Right lobe of liver (tissue), 6 donors: ENCODE measurements at regions not wholly inside any gene's neighbourhood (a gene's known extent, or its start where the extent isn't known, plus 50 kb on each side); places are given as distances from the start of the nearest gene placed in this dataset.

Experiments used
- ATAC-seq, 4 donors: fragments of 200-7000 bp; cut with Tn5 transposase; one replicate each; pipeline ENCODE4 v1.9.1; 2020; ENCODE audit warnings: mild to moderate bottlenecking in 4 of 4, moderate library complexity in 4 of 4
- DNase-seq, 3 donors: peaks; one replicate each; pipeline ENCODE4 v3.0.0-alpha.2; 2020
- H3K27ac ChIP-seq, 3 donors: fragments of 200-600 bp; one replicate each; pipeline ENCODE4 v1.8.0; 2022
- H3K27me3 ChIP-seq, 2 donors: fragments of 200-600 bp; one replicate each; pipeline ENCODE4 v1.8.0; 2022
- H3K36me3 ChIP-seq, 4 donors: fragments of 200-600 bp; sonication (generic) in 1 of 4; one replicate each; pipeline versions ENCODE4 v1.5.1 to v1.8.0; 2017 to 2022; ENCODE audit warnings: control low read depth in 1 of 4
- H3K4me1 ChIP-seq, 4 donors: fragments of 200-600 bp; sonication (generic) in 1 of 4; one replicate each; pipeline versions ENCODE4 v1.5.1 to v1.8.0; 2017 to 2022; ENCODE audit warnings: control low read depth in 1 of 4
- H3K4me3 ChIP-seq, 3 donors: fragments of 200-600 bp; one replicate each; pipeline ENCODE4 v1.8.0; 2022
- H3K9me3 ChIP-seq, 4 donors: fragments of 200-600 bp; sonication (generic) in 1 of 4; one replicate each; pipeline versions ENCODE4 v1.5.1 to v1.8.0; 2017 to 2022; ENCODE audit warnings: control low read depth in 1 of 4
- CTCF ChIP-seq, 4 donors: fragments of 200-600 bp in 3 of 4; fragments of 450-650 bp in 1 of 4; IDR thresholded peaks; one replicate each; pipeline versions ENCODE4 v1.5.1 to v1.8.0; 2016 to 2022; ENCODE audit warnings: antibody characterized with exemption in 4 of 4, mild to moderate bottlenecking in 2 of 4
- POLR2A ChIP-seq: fragments of 450-650 bp; IDR thresholded peaks from one replicate; pipeline ENCODE4 v1.6.1; 2017; ENCODE audit warnings: antibody characterized with exemption, mild to moderate bottlenecking
- WGBS: methylation state at CpG from one replicate; pipeline ENCODE4 v1.1.6; 2018; ENCODE audit warnings: low coverage, low lambda C conversion rate; ENCODE audit not compliant: insufficient coverage; ENCODE audit errors: missing lambda C conversion rate; 5-methylcytosine and 5-hydroxymethylcytosine counted together
- intact Hi-C, 2 donors: fragments of 100-400 bp; cut with DNase I; formaldehyde crosslinking; loops; one replicate each; pipeline versions ENCODE4 v1.11.2 to v1.14.1; 2022
- donor health status: DM: no; HTN: yes; CAD: no.
- donor health status: DM: no; HTN: no; CAD: no.
- donor health status: DM: no; HTN: no; CAD: no.
- donor health status: DM: no; HTN: yes; CAD: no.
- donor health status: DM: no; HTN: yes; CAD: no.

DNA sequence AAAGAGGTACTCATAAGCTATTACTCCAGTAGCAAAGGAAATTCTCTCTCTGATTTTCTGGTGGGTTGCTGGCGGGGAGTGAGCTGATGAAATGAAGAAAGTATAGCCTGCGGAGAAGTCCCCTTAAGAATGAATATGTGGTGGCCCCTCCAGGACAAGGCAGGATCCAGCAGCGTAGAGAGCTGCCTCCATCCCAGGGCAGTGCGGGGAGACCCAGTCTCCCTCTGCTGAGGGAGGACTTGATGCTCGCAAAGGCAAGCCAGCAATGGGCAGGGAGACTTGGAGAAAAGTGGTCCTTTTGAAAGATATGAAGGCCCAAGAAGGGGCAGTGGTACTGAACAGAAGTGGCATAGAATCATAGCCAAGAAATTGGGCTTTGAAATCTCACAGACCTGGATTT, 106.0 kb upstream of the SLC44A3 start:
- Histone ChIP-seq H3K4me3 (no peak overlapping the region), H3K27ac (no peak overlapping the region), H3K36me3 (no peaks in the 10 kb centered on the region), H3K4me1 (no peaks in the 10 kb centered on the region), H3K27me3 (no peaks in the 10 kb centered on the region), H3K9me3 (no peaks in the 10 kb centered on the region)
- intact Hi-C loops, result no loop called here
- DNase-seq (no peak), ATAC-seq (no peak)
- no peak for TF ChIP-seq CTCF (IDR thresholded peaks at IDR 0.05)
- no peak for TF ChIP-seq POLR2A
- WGBS, result 89% methylated on average over 5 of the region's 5 CpGs

GRCh38 chr1:94713472-94714141, 106.5 kb upstream of the SLC44A3 start:
- ATAC-seq, result peak; percentile 78 to 94 (median 86)
- DNase-seq, result peak; percentile 71 to 87 (median 82)
- WGBS, result 10% methylated on average over 5 of the region's 7 CpGs
- Histone ChIP-seq H3K4me1 (no peaks in the 10 kb centered on the region), H3K27me3 (no peaks in the 10 kb centered on the region), H3K4me3 (no peak overlapping the region), H3K9me3 (no peaks in the 10 kb centered on the region), H3K27ac (no peak overlapping the region), H3K36me3 (no peaks in the 10 kb centered on the region)
- intact Hi-C loops, result no loop called here
- TF ChIP-seq POLR2A (no peak), CTCF (IDR thresholded peaks at IDR 0.05) (no peak)

- no peak overlapping the region for H3K4me3 ChIP-seq
- ATAC-seq (no peak), DNase-seq (no peak)
- TF ChIP-seq CTCF (IDR thresholded peaks at IDR 0.05) (no peak), POLR2A (no peak)
- no peaks in the 10 kb centered on the region for H3K9me3 ChIP-seq
- no peaks in the 10 kb centered on the region for H3K4me1 ChIP-seq
- WGBS, result 68% methylated on average over 6 of the region's 8 CpGs
- no peaks in the 10 kb centered on the region for H3K36me3 ChIP-seq
- intact Hi-C loops, result no loop called here
- no peak overlapping the region for H3K27ac ChIP-seq
- H3K27me3 ChIP-seq, result no peaks in the 10 kb centered on the region
Observed at GRCh38 chr1:94709891-94710581, 110.1 kb upstream of the SLC44A3 start.

GRCh38 chr1:94708811-94709210, 111.3 kb upstream of the SLC44A3 start:
- WGBS, result 73% methylated on average over 5 of the region's 8 CpGs
- intact Hi-C loops, result no loop called here
- TF ChIP-seq POLR2A (no peak), CTCF (IDR thresholded peaks at IDR 0.05) (no peak)
- no peaks in the 10 kb centered on the region for H3K4me1 ChIP-seq
- no peak overlapping the region for H3K4me3 ChIP-seq
- H3K36me3 ChIP-seq, result no peaks in the 10 kb centered on the region
- no peak overlapping the region for H3K27ac ChIP-seq
- H3K27me3 ChIP-seq, result no peaks in the 10 kb centered on the region
- DNase-seq (no peak), ATAC-seq (no peak)
- no peaks in the 10 kb centered on the region for H3K9me3 ChIP-seq
